SK-N-SH (cell line): ENCODE measurements at regions not wholly inside any gene's neighbourhood (a gene's known extent, or its start where the extent isn't known, plus 50 kb on each side); places are given as distances from the start of the nearest gene placed in this dataset.

ENCODE experiments used
- CHD2 ChIP-seq: fragments of 150-350 bp; IDR thresholded peaks from 2 replicates; pipeline ENCODE4 v1.6.1; 2018; ENCODE audit warnings: low read length; ENCODE audit not compliant: partially characterized antibody
- CTCF ChIP-seq: fragments of 200-600 bp; sonication (generic); IDR thresholded peaks from 2 replicates; pipeline ENCODE4 v1.6.1; 2017; ENCODE audit warnings: antibody characterized with exemption, mild to moderate bottlenecking, moderate library complexity
- POLR2AphosphoS5 ChIP-seq: IDR thresholded peaks from 2 replicates; pipeline ENCODE4 v1.6.1; 2012; ENCODE audit warnings: low read depth, low read length
- SMC3 ChIP-seq: IDR thresholded peaks from 2 replicates; pipeline ENCODE4 v1.6.1; 2012; ENCODE audit warnings: low read depth, low read length, improper control_type of control experiment
- TF ChIP-seq, protein P1 (sequence below): IDR thresholded peaks from 2 replicates; pipeline ENCODE4 v1.6.1; 2012; ENCODE audit warnings: mild to moderate bottlenecking, low read depth, low read length, moderate library complexity

- TF ChIP-seq POLR2AphosphoS5 (no peak), CHD2 (no peak), SMC3 (no peak), CTCF (no peak)
- TF ChIP-seq, protein P1, sequence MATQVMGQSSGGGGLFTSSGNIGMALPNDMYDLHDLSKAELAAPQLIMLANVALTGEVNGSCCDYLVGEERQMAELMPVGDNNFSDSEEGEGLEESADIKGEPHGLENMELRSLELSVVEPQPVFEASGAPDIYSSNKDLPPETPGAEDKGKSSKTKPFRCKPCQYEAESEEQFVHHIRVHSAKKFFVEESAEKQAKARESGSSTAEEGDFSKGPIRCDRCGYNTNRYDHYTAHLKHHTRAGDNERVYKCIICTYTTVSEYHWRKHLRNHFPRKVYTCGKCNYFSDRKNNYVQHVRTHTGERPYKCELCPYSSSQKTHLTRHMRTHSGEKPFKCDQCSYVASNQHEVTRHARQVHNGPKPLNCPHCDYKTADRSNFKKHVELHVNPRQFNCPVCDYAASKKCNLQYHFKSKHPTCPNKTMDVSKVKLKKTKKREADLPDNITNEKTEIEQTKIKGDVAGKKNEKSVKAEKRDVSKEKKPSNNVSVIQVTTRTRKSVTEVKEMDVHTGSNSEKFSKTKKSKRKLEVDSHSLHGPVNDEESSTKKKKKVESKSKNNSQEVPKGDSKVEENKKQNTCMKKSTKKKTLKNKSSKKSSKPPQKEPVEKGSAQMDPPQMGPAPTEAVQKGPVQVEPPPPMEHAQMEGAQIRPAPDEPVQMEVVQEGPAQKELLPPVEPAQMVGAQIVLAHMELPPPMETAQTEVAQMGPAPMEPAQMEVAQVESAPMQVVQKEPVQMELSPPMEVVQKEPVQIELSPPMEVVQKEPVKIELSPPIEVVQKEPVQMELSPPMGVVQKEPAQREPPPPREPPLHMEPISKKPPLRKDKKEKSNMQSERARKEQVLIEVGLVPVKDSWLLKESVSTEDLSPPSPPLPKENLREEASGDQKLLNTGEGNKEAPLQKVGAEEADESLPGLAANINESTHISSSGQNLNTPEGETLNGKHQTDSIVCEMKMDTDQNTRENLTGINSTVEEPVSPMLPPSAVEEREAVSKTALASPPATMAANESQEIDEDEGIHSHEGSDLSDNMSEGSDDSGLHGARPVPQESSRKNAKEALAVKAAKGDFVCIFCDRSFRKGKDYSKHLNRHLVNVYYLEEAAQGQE, result no peak
Observed at GRCh38 chr10:21406595-21407193, 118.8 kb downstream of the SKIDA1 start.
